Mucosa of rectum (tissue), 2 donors: ENCODE measurements at regions not wholly inside any gene's neighbourhood (a gene's known extent, or its start where the extent isn't known, plus 50 kb on each side); places are given as distances from the start of the nearest gene placed in this dataset.

Source experiments
- H3K27ac ChIP-seq, 2 donors: one replicate each; pipeline ENCODE4 v1.7.0; 2013; ENCODE audit warnings: inconsistent platforms in 2 of 2, low read depth in 2 of 2, low read length in 2 of 2
- H3K27me3 ChIP-seq, 2 donors: one replicate each; pipeline ENCODE4 v1.7.0; 2013; ENCODE audit warnings: low read length in 2 of 2; ENCODE audit not compliant: control insufficient read depth in 2 of 2, insufficient read depth in 2 of 2
- H3K36me3 ChIP-seq, 2 donors: one replicate each; pipeline ENCODE4 v1.7.0; 2013; ENCODE audit warnings: low read length in 2 of 2; ENCODE audit not compliant: control insufficient read depth in 2 of 2, insufficient read depth in 2 of 2
- H3K4me1 ChIP-seq, 2 donors: one replicate each; pipeline ENCODE4 v1.7.0; 2013; ENCODE audit warnings: low read length in 2 of 2, mild to moderate bottlenecking in 1 of 2; ENCODE audit not compliant: control insufficient read depth in 2 of 2, insufficient read depth in 2 of 2
- H3K4me3 ChIP-seq, 2 donors: one replicate each; pipeline ENCODE4 v1.7.0; 2013; ENCODE audit warnings: low read length in 2 of 2
- H3K9ac ChIP-seq, 2 donors: one replicate each; pipeline ENCODE4 v1.7.0; 2013; ENCODE audit warnings: low read length in 2 of 2, low read depth in 1 of 2, mild to moderate bottlenecking in 1 of 2
- H3K9me3 ChIP-seq, 2 donors: one replicate each; pipeline ENCODE4 v1.7.0; 2013; ENCODE audit warnings: low read length in 2 of 2; ENCODE audit not compliant: control insufficient read depth in 2 of 2
- donor health status: healthy.
- donor health status: Normal muscosa, but diverticular disease.

DNA sequence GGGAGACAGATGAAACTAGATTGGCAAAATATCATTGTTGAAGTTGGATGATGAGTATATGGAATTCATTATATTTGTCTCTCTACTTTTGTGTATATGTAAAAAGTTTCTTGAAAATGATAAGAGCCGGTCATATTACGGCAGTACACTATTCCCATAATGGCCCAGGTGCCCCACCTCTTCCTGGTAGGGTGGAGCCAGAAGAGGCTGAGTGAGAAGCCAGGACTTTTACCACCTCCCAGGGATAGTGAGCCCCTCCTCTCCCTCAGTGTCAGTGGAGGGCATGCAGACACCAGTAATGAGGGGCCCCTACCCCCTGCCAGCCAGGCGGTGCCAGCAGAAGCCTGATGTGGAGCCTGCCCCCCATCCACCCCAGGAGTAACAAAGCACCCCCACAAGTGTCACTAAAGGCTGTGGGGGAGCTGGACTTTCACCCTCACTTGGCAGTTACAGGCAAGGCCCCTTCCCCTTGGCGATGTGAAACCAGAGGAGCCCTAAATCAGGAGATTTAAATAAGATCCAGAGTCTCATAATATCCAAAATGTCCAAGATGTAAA lies 198.9 kb upstream of the RBBP8 start:
- Histone ChIP-seq H3K9me3 (no peaks in the 10 kb centered on the region), H3K4me3 (no peak overlapping the region), H3K36me3 (no peaks in the 10 kb centered on the region), H3K4me1 (no peaks in the 10 kb centered on the region), H3K27me3 (no peaks in the 10 kb centered on the region), H3K27ac (no peak overlapping the region), H3K9ac (no peak overlapping the region)

DNA sequence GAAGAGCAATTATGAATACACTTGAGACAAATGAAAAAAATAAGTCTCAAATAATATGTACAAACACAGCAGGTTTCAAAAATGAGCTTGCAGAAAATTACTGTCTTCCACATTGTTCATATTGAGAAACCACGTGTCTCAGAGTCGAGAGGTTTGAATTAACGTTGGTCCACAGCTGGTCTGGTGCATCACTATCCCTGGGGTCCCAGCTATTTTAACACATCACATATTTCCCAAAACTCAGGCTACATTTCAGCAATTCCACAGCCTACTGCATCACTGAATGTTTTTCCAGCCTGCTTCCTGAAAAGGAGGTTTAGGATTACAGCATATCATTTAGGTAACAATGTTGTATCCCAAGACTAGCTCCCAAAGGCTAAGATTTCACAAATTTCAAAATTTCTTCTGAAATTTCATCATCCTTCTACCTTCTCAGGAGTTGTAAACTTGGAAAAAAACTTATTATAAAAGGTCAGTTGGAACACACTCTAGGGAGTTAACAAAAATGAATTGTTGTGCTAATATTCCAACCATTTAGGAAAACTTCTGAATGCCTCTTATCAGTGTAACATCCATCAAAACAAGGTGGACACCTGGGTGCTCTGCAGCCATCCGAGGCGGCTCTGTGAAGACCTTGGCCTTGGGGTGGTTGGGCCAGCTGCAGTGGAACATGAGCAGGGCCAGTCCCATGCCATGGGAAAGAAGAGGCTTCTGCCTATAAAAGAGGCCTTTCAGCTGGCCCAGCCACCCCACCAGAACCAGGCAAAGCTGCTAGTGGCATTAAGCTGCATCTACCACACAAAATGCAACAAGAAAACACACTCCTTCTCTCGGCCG lies 198.1 kb upstream of the RBBP8 start:
- Histone ChIP-seq H3K9me3 (no peaks in the 10 kb centered on the region), H3K27me3 (no peaks in the 10 kb centered on the region), H3K27ac (no peak overlapping the region), H3K9ac (no peak overlapping the region), H3K4me1 (no peaks in the 10 kb centered on the region), H3K36me3 (no peaks in the 10 kb centered on the region), H3K4me3 (no peak overlapping the region)

DNA sequence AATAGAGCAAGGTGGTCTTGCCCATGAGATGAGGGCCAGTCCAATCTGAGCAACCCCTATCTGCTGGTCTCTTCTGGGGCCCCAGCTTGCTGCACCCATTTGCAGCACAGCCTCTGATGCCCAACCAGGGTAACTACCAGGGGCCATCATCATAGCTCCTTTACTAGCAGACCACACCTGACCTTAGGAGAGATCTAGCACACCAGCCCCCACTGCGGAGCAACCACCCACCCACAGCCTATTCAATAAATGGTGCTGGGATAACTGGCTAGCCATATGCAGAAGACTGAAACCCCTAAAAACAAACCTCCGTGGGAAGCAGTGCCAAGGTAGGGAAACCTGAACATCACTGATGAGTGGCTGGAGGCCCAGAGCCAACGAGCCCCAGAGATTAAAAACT lies 196.1 kb upstream of the RBBP8 start:
- Histone ChIP-seq H3K4me1 (no peaks in the 10 kb centered on the region), H3K9me3 (no peaks in the 10 kb centered on the region), H3K27ac (no peak overlapping the region), H3K36me3 (no peaks in the 10 kb centered on the region), H3K9ac (no peak overlapping the region), H3K4me3 (no peak overlapping the region), H3K27me3 (no peaks in the 10 kb centered on the region)

- H3K27me3 ChIP-seq = no peaks in the 10 kb centered on the region
- H3K4me3 ChIP-seq = no peak overlapping the region
- no peaks in the 10 kb centered on the region for H3K9me3 ChIP-seq
- H3K36me3 ChIP-seq = no peaks in the 10 kb centered on the region
- no peak overlapping the region for H3K27ac ChIP-seq
- no peak overlapping the region for H3K9ac ChIP-seq
- H3K4me1 ChIP-seq = no peaks in the 10 kb centered on the region
Measured at GRCh38 chr18:22739061-22739642, 194.0 kb upstream of the RBBP8 start.

GRCh38 chr18:22739789-22740188 lies 193.3 kb upstream of the RBBP8 start:
- H3K27ac ChIP-seq = no peak overlapping the region
- no peaks in the 10 kb centered on the region for H3K4me1 ChIP-seq
- no peak overlapping the region for H3K4me3 ChIP-seq
- H3K27me3 ChIP-seq = no peaks in the 10 kb centered on the region
- H3K36me3 ChIP-seq = no peaks in the 10 kb centered on the region
- H3K9ac ChIP-seq = no peak overlapping the region
- no peaks in the 10 kb centered on the region for H3K9me3 ChIP-seq

DNA sequence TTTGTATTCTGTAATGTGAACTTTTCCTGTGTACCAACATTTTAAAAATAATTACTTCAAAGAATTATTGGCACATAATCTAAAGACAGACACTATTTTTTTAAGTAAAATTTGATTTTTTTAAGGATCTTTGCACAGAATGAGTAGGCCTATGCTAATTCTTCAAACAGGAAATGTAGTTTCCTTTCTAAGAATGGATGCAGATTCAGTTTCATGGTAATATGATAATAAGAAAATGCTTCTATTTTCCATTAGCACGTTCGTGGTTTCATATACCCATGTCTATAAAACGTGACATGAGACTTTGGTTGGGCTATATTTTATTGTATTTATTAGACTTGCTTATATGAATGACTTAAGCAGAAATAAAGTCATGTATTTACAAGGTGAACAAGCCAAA lies 191.8 kb upstream of the RBBP8 start:
- no peaks in the 10 kb centered on the region for H3K4me1 ChIP-seq
- H3K36me3 ChIP-seq = no peaks in the 10 kb centered on the region
- H3K9ac ChIP-seq = no peak overlapping the region
- no peaks in the 10 kb centered on the region for H3K27me3 ChIP-seq
- H3K27ac ChIP-seq = no peak overlapping the region
- no peak overlapping the region for H3K4me3 ChIP-seq
- no peaks in the 10 kb centered on the region for H3K9me3 ChIP-seq

DNA sequence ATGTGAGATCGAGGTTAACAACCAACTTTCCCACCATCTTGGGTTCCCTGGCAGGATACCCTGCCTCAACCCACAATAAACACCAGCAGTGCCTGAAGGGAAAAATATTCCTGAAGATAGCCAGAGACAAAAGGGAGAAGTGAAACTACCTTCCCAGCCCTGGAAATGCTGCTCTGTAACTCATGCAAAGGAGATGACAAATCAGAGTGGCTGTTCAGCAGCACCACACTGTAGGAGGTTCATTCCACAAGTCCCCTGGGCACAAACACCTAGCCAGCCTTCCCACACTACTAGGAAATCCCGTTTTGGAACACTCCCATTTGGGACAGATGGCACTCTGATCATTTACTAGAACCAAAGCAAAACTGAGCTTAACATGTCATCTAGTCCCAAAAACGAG lies 190.7 kb upstream of the RBBP8 start:
- no peaks in the 10 kb centered on the region for H3K4me1 ChIP-seq
- no peaks in the 10 kb centered on the region for H3K27me3 ChIP-seq
- no peak overlapping the region for H3K9ac ChIP-seq
- no peaks in the 10 kb centered on the region for H3K36me3 ChIP-seq
- H3K9me3 ChIP-seq = no peaks in the 10 kb centered on the region
- no peak overlapping the region for H3K27ac ChIP-seq
- no peak overlapping the region for H3K4me3 ChIP-seq

GRCh38 chr18:22745966-22746365 lies 187.2 kb upstream of the RBBP8 start:
- Histone ChIP-seq H3K27ac (no peak overlapping the region), H3K9ac (no peak overlapping the region)

DNA sequence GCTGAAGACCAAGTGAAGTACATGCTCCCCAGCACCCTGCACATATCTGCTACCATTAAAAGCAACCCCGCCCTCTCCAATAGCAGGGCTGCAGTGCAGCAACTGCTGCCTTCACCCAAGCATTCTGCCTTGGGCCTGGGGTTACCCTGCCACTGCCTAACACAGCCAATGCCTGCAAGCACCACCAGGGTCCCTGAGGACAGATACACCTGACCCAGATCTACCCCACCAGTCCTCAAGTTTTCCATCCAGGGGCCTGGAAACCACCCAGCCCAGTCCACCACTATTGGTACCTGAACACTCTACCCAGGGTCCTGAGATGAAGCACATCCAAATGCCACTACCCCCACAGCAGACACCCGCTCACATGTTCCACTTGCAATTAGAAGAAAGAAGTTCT lies 181.1 kb upstream of the RBBP8 start:
- no peak overlapping the region for H3K9ac ChIP-seq
- H3K9me3 ChIP-seq = no peaks in the 10 kb centered on the region
- H3K4me1 ChIP-seq = no peaks in the 10 kb centered on the region
- no peak overlapping the region for H3K27ac ChIP-seq
- no peaks in the 10 kb centered on the region for H3K27me3 ChIP-seq
- no peak overlapping the region for H3K4me3 ChIP-seq
- H3K36me3 ChIP-seq = no peaks in the 10 kb centered on the region

More at GRCh38 chr18:22745966-22746365, 187.2 kb upstream of the RBBP8 start:
- Histone ChIP-seq H3K4me1 (no peaks in the 10 kb centered on the region), H3K27me3 (no peaks in the 10 kb centered on the region), H3K4me3 (no peak overlapping the region), H3K36me3 (no peaks in the 10 kb centered on the region), H3K9me3 (no peaks in the 10 kb centered on the region)

- no peak overlapping the region for H3K4me3 ChIP-seq
- no peaks in the 10 kb centered on the region for H3K4me1 ChIP-seq
- H3K9ac ChIP-seq = no peak overlapping the region
- no peaks in the 10 kb centered on the region for H3K36me3 ChIP-seq
- no peaks in the 10 kb centered on the region for H3K9me3 ChIP-seq
- H3K27me3 ChIP-seq = no peaks in the 10 kb centered on the region
- no peak overlapping the region for H3K27ac ChIP-seq
Measured at GRCh38 chr18:22753130-22753831, 179.8 kb upstream of the RBBP8 start.
